GM18519 (cell line): ENCODE measurements at regions not wholly inside any gene's neighbourhood (a gene's known extent, or its start where the extent isn't known, plus 50 kb on each side); places are given as distances from the start of the nearest gene placed in this dataset.

Source experiments
- ATAC-seq: cut with Tn5 transposase; IDR thresholded peaks from one replicate; pipeline ENCODE4 v1.9.1; 2021; ENCODE audit warnings: mild to moderate bottlenecking, moderate library complexity; ENCODE audit not compliant: unreplicated experiment, low FRiP score

- no peak for ATAC-seq
Measured at GRCh38 chr18:24992491-24992890, 359.5 kb downstream of the ZNF521 start.

GRCh38 chr18:24993628-24994027 is 358.3 kb downstream of the ZNF521 start:
- no peak for ATAC-seq

GRCh38 chr18:24995056-24995455 is 356.9 kb downstream of the ZNF521 start:
- ATAC-seq = no peak

- ATAC-seq = no peak
Measured at GRCh38 chr18:24995755-24996154, 356.2 kb downstream of the ZNF521 start.

GRCh38 chr18:24999650-25000267 is 352.2 kb downstream of the ZNF521 start:
- no peak for ATAC-seq

GRCh38 chr18:25001803-25002202 is 350.2 kb downstream of the ZNF521 start:
- ATAC-seq = no peak

- no peak for ATAC-seq
Measured at GRCh38 chr18:25005541-25006403, 346.2 kb downstream of the ZNF521 start.

- ATAC-seq = no peak
Measured at GRCh38 chr18:25010623-25011374, 341.2 kb downstream of the ZNF521 start.
